NB4 (cell line): ENCODE measurements at regions not wholly inside any gene's neighbourhood (a gene's known extent, or its start where the extent isn't known, plus 50 kb on each side); places are given as distances from the start of the nearest gene placed in this dataset.

Source experiments
- CTCF ChIP-seq: IDR thresholded peaks from one replicate; pipeline ENCODE4 v1.5.1; 2012; ENCODE audit warnings: low read depth, low read length
- MAX ChIP-seq: IDR thresholded peaks from 2 replicates; pipeline ENCODE4 v1.6.1; 2011; ENCODE audit warnings: low read depth, low read length
- MYC ChIP-seq: IDR thresholded peaks from 2 replicates; pipeline ENCODE4 v1.6.1; 2011; ENCODE audit warnings: low read depth, low read length
- POLR2A ChIP-seq: IDR thresholded peaks from 2 replicates; pipeline ENCODE4 v1.6.1; 2011; ENCODE audit warnings: mild to moderate bottlenecking; ENCODE audit not compliant: insufficient read length; ENCODE audit errors: extremely low read depth

- TF ChIP-seq CTCF (no peak), POLR2A (no peak), MYC (no peak), MAX (no peak)
Measured at GRCh38 chr10:130493021-130493420, 356.8 kb downstream of the GLRX3 start.
